HEK293 (cell line): ENCODE measurements at regions not wholly inside any gene's neighbourhood (a gene's known extent, or its start where the extent isn't known, plus 50 kb on each side); places are given as distances from the start of the nearest gene placed in this dataset.

Experiments
- CTCF ChIA-PET: fragments of 350-600 bp; formaldehyde crosslinking; extraction: SDS; loops from one replicate; lab custom pipeline; 2021; ENCODE audit warnings: antibody characterized with exemption; lab: Yijun Ruan, JAX
- POLR2A ChIA-PET: fragments of 300-600 bp; formaldehyde crosslinking; extraction: SDS; loops from one replicate; lab custom pipeline; 2020; ENCODE audit warnings: antibody characterized with exemption, inconsistent platforms; lab: Yijun Ruan, JAX
- H3K27ac ChIP-seq: fragments of 200-500 bp; sonication (Bioruptor generic); 2 replicates; pipeline ENCODE4 v1.5.1; 2014; ENCODE audit warnings: low read depth, low read length, control low read depth, inconsistent platforms; ENCODE audit errors: extremely low read depth
- H3K36me3 ChIP-seq, 2 experiments: fragments of 200-500 bp in 1 of 2; sonication (Bioruptor generic) in 1 of 2; 1 replicate in 1 of 2; 2 replicates in 1 of 2; pipeline ENCODE4 v1.5.1; 2014 to 2017; ENCODE audit warnings: inconsistent platforms in 2 of 2, low read length in 2 of 2; ENCODE audit not compliant: control insufficient read depth in 2 of 2, insufficient read depth in 1 of 2
- H3K4me1 ChIP-seq: fragments of 200-500 bp; sonication (Bioruptor generic); 2 replicates; pipeline ENCODE4 v1.5.1; 2014; ENCODE audit warnings: mild to moderate bottlenecking, low read length, inconsistent platforms; ENCODE audit not compliant: control insufficient read depth, insufficient read depth
- H3K4me3 ChIP-seq: 2 replicates; pipeline ENCODE4 v1.5.1; 2011; ENCODE audit warnings: low read depth, mild to moderate bottlenecking, control low read depth, low read length, moderate library complexity
- H3K9me3 ChIP-seq: fragments of 200-500 bp; sonication (Bioruptor generic); 2 replicates; pipeline ENCODE4 v1.5.1; 2014; ENCODE audit warnings: low read depth, low read length, inconsistent platforms; ENCODE audit not compliant: control insufficient read depth, insufficient read depth
- GFI1B ChIP-seq: fragments of 450-650 bp; formaldehyde crosslinking; IDR thresholded peaks from 2 replicates; pipeline ENCODE4 v1.5.1; 2016; ENCODE audit warnings: missing biosample characterization, missing genetic modification characterization
- GLIS1 ChIP-seq: fragments of 450-650 bp; formaldehyde crosslinking; IDR thresholded peaks from 2 replicates; pipeline ENCODE4 v1.5.1; 2016; ENCODE audit warnings: missing biosample characterization, missing genetic modification characterization
- KLF10 ChIP-seq: fragments of 450-650 bp; IDR thresholded peaks from 2 replicates; pipeline ENCODE4 v1.5.1; 2018; ENCODE audit warnings: missing biosample characterization, mild to moderate bottlenecking, missing genetic modification characterization
- MYNN ChIP-seq: fragments of 450-650 bp; formaldehyde crosslinking; IDR thresholded peaks from 2 replicates; pipeline ENCODE4 v1.5.1; 2016; ENCODE audit warnings: missing biosample characterization, missing genetic modification characterization, borderline replicate concordance
- TRIM28 ChIP-seq: IDR thresholded peaks from 2 replicates; pipeline ENCODE4 v1.6.1; 2011; ENCODE audit warnings: low read length, control low read depth, borderline replicate concordance
- YY1 ChIP-seq: fragments of 450-650 bp; formaldehyde crosslinking; IDR thresholded peaks from 2 replicates; pipeline ENCODE4 v1.5.1; 2018; ENCODE audit warnings: missing biosample characterization, missing genetic modification characterization
- ZBTB10 ChIP-seq: fragments of 450-650 bp; formaldehyde crosslinking; IDR thresholded peaks from 2 replicates; pipeline ENCODE4 v1.5.1; 2016; ENCODE audit warnings: missing biosample characterization, missing genetic modification characterization
- ZBTB17 ChIP-seq: fragments of 450-650 bp; formaldehyde crosslinking; IDR thresholded peaks from 2 replicates; pipeline ENCODE4 v1.5.1; 2016; ENCODE audit warnings: missing biosample characterization, missing genetic modification characterization
- ZFP41 ChIP-seq: fragments of 450-650 bp; formaldehyde crosslinking; IDR thresholded peaks from 2 replicates; pipeline ENCODE4 v1.5.1; 2016; ENCODE audit warnings: missing biosample characterization, missing genetic modification characterization, borderline replicate concordance
- ZFP69B ChIP-seq: fragments of 450-650 bp; formaldehyde crosslinking; IDR thresholded peaks from 2 replicates; pipeline ENCODE4 v1.5.1; 2016; ENCODE audit warnings: missing biosample characterization, missing genetic modification characterization
- ZNF146 ChIP-seq: fragments of 450-650 bp; formaldehyde crosslinking; IDR thresholded peaks from 2 replicates; pipeline ENCODE4 v1.5.1; 2016; ENCODE audit warnings: missing biosample characterization, missing genetic modification characterization
- ZNF155 ChIP-seq: fragments of 450-650 bp; formaldehyde crosslinking; IDR thresholded peaks from 2 replicates; pipeline ENCODE4 v1.5.1; 2016; ENCODE audit warnings: missing biosample characterization, missing genetic modification characterization
- ZNF221 ChIP-seq: fragments of 450-650 bp; formaldehyde crosslinking; IDR thresholded peaks from 2 replicates; pipeline ENCODE4 v1.5.1; 2017; ENCODE audit warnings: missing biosample characterization, missing genetic modification characterization, borderline replicate concordance
- ZNF248 ChIP-seq: fragments of 450-650 bp; formaldehyde crosslinking; IDR thresholded peaks from 2 replicates; pipeline ENCODE4 v1.5.1; 2017; ENCODE audit warnings: missing biosample characterization, missing genetic modification characterization
- ZNF302 ChIP-seq: fragments of 450-650 bp; formaldehyde crosslinking; IDR thresholded peaks from 2 replicates; pipeline ENCODE4 v1.5.1; 2016; ENCODE audit warnings: missing biosample characterization, missing genetic modification characterization, low read depth
- ZNF366 ChIP-seq: fragments of 450-650 bp; formaldehyde crosslinking; conservative IDR thresholded peaks from 2 replicates; pipeline ENCODE4 v1.5.1; 2016; ENCODE audit warnings: missing biosample characterization, missing genetic modification characterization
- ZNF423 ChIP-seq: fragments of 450-650 bp; formaldehyde crosslinking; IDR thresholded peaks from 2 replicates; pipeline ENCODE4 v1.5.1; 2016; ENCODE audit warnings: missing biosample characterization, missing genetic modification characterization
- ZNF433 ChIP-seq: fragments of 450-650 bp; formaldehyde crosslinking; IDR thresholded peaks from 2 replicates; pipeline ENCODE4 v1.5.1; 2016; ENCODE audit warnings: missing biosample characterization, missing genetic modification characterization, low read depth
- ZNF548 ChIP-seq: fragments of 450-650 bp; formaldehyde crosslinking; IDR thresholded peaks from 2 replicates; pipeline ENCODE4 v1.5.1; 2016; ENCODE audit warnings: missing biosample characterization, missing genetic modification characterization
- ZNF561 ChIP-seq: fragments of 450-650 bp; IDR thresholded peaks from 2 replicates; pipeline ENCODE4 v1.5.1; 2018; ENCODE audit warnings: missing biosample characterization, missing genetic modification characterization, borderline replicate concordance
- ZNF580 ChIP-seq: fragments of 450-650 bp; formaldehyde crosslinking; IDR thresholded peaks from 2 replicates; pipeline ENCODE4 v1.5.1; 2016; ENCODE audit warnings: missing biosample characterization, missing genetic modification characterization
- ZNF701 ChIP-seq: fragments of 450-650 bp; formaldehyde crosslinking; IDR thresholded peaks from 2 replicates; pipeline ENCODE4 v1.5.1; 2016; ENCODE audit warnings: missing biosample characterization, missing genetic modification characterization
- ZNF776 ChIP-seq: fragments of 450-650 bp; formaldehyde crosslinking; IDR thresholded peaks from 2 replicates; pipeline ENCODE4 v1.5.0; 2017; ENCODE audit warnings: missing biosample characterization, missing genetic modification characterization, borderline replicate concordance
- ZSCAN16 ChIP-seq: fragments of 450-650 bp; formaldehyde crosslinking; IDR thresholded peaks from 2 replicates; pipeline ENCODE4 v1.5.1; 2016; ENCODE audit warnings: missing biosample characterization, missing genetic modification characterization
- ZSCAN23 ChIP-seq: fragments of 450-650 bp; formaldehyde crosslinking; IDR thresholded peaks from 2 replicates; pipeline ENCODE4 v1.5.1; 2016; ENCODE audit warnings: missing biosample characterization, missing genetic modification characterization
- TF ChIP-seq, protein P1 (sequence below): fragments of 450-650 bp; formaldehyde crosslinking; IDR thresholded peaks from 2 replicates; pipeline ENCODE4 v1.5.1; 2016; ENCODE audit warnings: missing biosample characterization, missing genetic modification characterization

- H3K36me3 ChIP-seq = no peaks in the 10 kb centered on the region
- no peaks in the 10 kb centered on the region for H3K4me1 ChIP-seq
- CTCF ChIA-PET = interaction anchor here (0.8 kb wide), 1 partner anchor 700 kb away, joined by 3 read pairs; no protein-coding TSS in a partner anchor
- H3K9me3 ChIP-seq = no peaks in the 10 kb centered on the region
- no peak overlapping the region for H3K27ac ChIP-seq
- POLR2A ChIA-PET = no interaction called here
- H3K4me3 ChIP-seq = no peak overlapping the region
- TF ChIP-seq ZSCAN16 (tag by site-specific recombination) (no peak), ZNF776 (tag by site-specific recombination) (no peak)
- TF ChIP-seq, protein P1, sequence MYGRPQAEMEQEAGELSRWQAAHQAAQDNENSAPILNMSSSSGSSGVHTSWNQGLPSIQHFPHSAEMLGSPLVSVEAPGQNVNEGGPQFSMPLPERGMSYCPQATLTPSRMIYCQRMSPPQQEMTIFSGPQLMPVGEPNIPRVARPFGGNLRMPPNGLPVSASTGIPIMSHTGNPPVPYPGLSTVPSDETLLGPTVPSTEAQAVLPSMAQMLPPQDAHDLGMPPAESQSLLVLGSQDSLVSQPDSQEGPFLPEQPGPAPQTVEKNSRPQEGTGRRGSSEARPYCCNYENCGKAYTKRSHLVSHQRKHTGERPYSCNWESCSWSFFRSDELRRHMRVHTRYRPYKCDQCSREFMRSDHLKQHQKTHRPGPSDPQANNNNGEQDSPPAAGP (tag by site-specific recombination) = no peak
Observed at GRCh38 chr15:62394079-62394478, 229.0 kb upstream of the C2CD4B start.

GRCh38 chr15:62400778-62401177 is 235.7 kb upstream of the C2CD4B start:
- Histone ChIP-seq H3K4me3 (no peak overlapping the region), H3K4me1 (no peaks in the 10 kb centered on the region), H3K36me3 (no peaks in the 10 kb centered on the region), H3K9me3 (no peaks in the 10 kb centered on the region), H3K27ac (no peak overlapping the region)
- ChIA-PET POLR2A (interaction anchor here (0.6 kb wide), 1 partner anchor 13 kb away, joined by 3 read pairs; no protein-coding TSS in a partner anchor), CTCF (no interaction called here)
- TF ChIP-seq ZNF302 (tag by site-specific recombination) (no peak), MYNN (no peak), ZBTB10 (tag by site-specific recombination) (no peak), ZNF248 (tag by site-specific recombination) (no peak), ZNF155 (tag by site-specific recombination) (no peak), ZNF580 (tag by site-specific recombination) (no peak), TRIM28 (no peak), ZFP41 (tag by site-specific recombination) (no peak), ZNF776 (tag by site-specific recombination) (no peak), ZNF366 (tag by site-specific recombination) (no peak), ZNF221 (tag by site-specific recombination) (no peak), ZNF146 (no peak)
- TF ChIP-seq, protein P1 (tag by site-specific recombination) = no peak

- TF ChIP-seq ZFP69B (tag by site-specific recombination) (no peak), TRIM28 (no peak), GFI1B (tag by site-specific recombination) (no peak), GLIS1 (tag by site-specific recombination) (no peak), ZNF423 (tag by site-specific recombination) (no peak), ZNF701 (tag by site-specific recombination) (no peak), YY1 (tag by site-specific recombination) (no peak), ZSCAN23 (tag by site-specific recombination) (no peak), ZNF561 (no peak), MYNN (no peak), ZBTB17 (no peak), ZNF548 (tag by site-specific recombination) (no peak), ZNF433 (tag by site-specific recombination) (no peak), KLF10 (no peak)
- Histone ChIP-seq H3K4me3 (no peak overlapping the region), H3K4me1 (no peaks in the 10 kb centered on the region), H3K27ac (no peak overlapping the region), H3K9me3 (no peaks in the 10 kb centered on the region), H3K36me3 (no peaks in the 10 kb centered on the region)
- POLR2A ChIA-PET = no interaction called here
- CTCF ChIA-PET = no interaction called here
Observed at GRCh38 chr15:62402687-62403086, 237.6 kb upstream of the C2CD4B start.
